GM03348 (cell line): ENCODE measurements at regions not wholly inside any gene's neighbourhood (a gene's known extent, or its start where the extent isn't known, plus 50 kb on each side); places are given as distances from the start of the nearest gene placed in this dataset.
A peak's percentile ranks its signal among the peaks of the same experiment; 100 is the strongest.

Experiments
- DNase-seq: peaks from one replicate; pipeline ENCODE4 v3.0.0; 2012; ENCODE audit warnings: low spot score

DNA sequence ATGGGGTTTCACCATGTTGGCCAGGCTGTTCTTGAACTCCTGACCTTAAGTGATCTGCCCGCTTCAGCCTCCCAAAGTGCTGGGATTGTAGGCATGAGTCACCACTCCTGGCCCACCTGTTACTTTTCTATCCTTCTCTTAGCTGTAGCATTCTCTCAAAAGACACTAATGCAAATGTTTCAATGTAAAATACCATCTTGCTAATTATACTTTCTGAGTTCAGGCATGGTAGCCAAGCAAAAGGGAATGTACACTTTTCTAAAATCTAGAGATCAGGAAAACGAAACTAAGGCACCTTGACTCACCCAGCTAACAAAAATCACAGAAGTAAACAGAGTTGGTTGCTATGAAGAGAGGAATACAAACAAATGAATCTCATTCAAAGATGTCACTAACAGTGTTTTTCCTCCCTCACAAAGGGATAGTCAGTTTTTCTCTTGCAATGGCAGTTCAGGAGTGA lies 401.0 kb upstream of the NRP1 start:
- DNase-seq, result no peak

- no peak for DNase-seq
Observed at GRCh38 chr10:33734393-33735155, 400.1 kb upstream of the NRP1 start.

- no peak for DNase-seq
Observed at GRCh38 chr10:33733058-33733457, 398.6 kb upstream of the NRP1 start.

DNA sequence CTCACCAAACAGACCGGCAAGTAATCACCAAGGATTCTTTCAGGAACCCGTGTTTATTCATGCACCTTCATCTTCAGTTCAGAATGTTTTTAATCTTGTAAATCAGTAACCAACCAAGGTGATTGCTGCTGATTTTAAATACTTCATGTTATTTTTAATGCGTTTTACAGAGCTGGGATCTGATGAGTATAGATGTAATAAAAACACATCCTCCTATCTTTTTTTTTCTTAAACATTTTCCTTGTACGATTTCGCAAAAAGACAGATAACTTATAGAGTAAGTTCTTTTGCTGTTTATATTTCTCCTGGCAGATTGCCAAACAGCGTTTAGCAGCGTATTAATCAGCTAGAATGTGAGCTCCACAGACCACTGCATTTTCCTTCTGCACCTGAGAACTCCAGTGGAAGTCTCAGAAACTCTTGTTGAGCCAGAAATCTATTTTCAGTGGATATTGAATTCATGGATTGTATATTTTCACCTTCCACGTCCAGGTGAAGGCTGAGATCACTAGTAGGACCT lies 397.8 kb upstream of the NRP1 start:
- DNase-seq, result no peak

- DNase-seq, result no peak
Observed at GRCh38 chr10:33731322-33731721, 396.9 kb upstream of the NRP1 start.

DNA sequence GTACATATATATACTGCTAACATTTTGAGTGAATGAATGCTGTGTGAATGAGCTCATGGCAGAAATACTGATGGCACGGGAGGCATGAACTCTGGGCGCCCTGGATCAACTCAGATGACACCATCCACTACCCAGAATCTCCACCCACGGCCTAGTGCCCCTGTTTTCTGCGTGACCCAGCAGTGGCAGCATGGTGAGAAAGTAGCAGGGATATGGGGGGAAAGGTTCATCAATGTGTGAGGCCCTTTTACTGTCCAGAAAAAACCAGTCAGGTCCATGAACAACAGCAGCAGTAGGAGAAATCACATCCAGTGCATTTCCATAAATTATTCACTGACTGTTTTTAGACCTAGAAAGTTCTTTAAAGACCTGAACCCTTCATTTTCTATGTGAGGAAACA lies 391.0 kb upstream of the NRP1 start:
- no peak for DNase-seq

DNA sequence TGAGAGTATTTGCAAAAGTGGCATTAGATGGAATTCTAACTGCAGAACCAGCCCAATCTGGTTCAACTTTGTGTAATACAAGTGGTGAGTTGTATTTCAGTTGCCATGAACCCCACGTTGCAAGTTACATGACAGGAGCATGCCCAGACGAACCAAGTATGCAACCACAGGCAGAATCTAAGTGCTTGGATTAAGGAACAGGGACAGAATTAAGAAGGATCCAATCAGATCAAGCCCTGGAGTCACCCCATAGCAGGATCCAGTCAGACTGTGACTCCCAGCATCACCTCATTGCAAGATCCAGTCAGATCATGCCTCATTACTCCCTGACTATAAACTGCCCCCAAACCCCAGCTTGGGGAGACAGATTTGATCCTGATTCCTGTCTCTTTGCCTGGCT lies 388.7 kb upstream of the NRP1 start:
- no peak for DNase-seq

GRCh38 chr10:33722067-33722466 lies 387.6 kb upstream of the NRP1 start:
- no peak for DNase-seq

GRCh38 chr10:33721509-33721908 lies 387.0 kb upstream of the NRP1 start:
- no peak for DNase-seq

GRCh38 chr10:33720161-33720560 lies 385.7 kb upstream of the NRP1 start:
- no peak for DNase-seq

GRCh38 chr10:33719005-33719703 lies 384.7 kb upstream of the NRP1 start:
- DNase-seq, result no peak

GRCh38 chr10:33716501-33717267 lies 382.2 kb upstream of the NRP1 start:
- no peak for DNase-seq

DNA sequence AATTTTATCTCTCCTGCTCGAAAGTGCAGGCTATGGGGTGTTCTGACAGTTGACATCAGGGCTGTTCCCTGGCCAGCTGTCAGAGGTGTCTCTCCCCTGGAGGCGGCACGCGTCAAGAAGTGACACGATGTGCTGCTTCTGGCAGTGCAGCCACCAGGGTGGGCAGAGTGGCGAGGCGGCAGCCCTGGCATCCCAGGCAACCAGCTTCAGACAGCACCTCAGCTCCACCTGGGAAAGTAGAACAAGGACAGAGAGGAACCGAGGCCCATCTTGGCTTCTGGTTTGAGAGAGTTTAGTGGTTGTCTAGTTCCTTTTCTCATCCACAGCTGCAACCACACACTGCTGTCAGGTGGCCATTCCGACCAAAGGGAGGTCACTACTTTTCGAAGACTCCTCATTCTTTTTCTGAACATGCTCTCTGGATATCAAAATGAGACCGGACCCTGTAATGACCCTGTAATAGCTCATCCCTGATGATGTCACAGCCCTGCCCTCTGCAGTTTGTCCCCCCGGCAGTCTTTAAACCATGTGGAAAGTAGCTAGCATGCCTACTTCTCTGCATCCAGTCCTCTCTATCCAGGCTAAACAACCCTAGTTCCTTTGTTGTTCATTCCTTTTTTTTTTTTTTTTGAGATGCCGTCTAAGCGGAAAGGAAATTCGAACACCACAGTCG lies 381.0 kb upstream of the NRP1 start:
- no peak for DNase-seq

GRCh38 chr10:33712825-33713224 lies 378.4 kb upstream of the NRP1 start:
- no peak for DNase-seq

GRCh38 chr10:33710006-33710405 lies 375.5 kb upstream of the NRP1 start:
- DNase-seq, result no peak

- DNase-seq, result no peak
Observed at GRCh38 chr10:33709008-33709753, 374.7 kb upstream of the NRP1 start.

- no peak for DNase-seq
Observed at GRCh38 chr10:33708561-33708960, 374.1 kb upstream of the NRP1 start.

DNA sequence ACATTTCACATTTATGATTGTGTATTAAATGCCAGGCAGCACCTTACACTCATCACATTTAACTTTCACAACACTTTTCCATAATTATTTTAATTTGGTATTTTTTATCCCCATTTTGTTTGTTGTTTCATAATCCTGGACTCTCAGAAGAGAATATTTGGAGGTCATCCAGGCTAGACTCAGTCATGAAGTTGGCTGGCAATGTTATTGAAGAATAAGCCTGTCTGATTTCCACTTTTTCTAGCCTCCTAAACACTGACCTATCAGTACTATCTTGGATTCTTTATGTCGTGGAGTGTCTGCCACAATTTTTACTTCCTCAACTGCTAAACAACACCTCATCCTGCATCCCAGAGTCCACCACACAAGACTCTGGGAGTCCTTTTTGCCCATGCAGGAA lies 372.3 kb upstream of the NRP1 start:
- peak; percentile 65 for DNase-seq

- peak; percentile 56 for DNase-seq
Observed at GRCh38 chr10:33706191-33706590, 371.7 kb upstream of the NRP1 start.

GRCh38 chr10:33704214-33704830 lies 369.9 kb upstream of the NRP1 start:
- DNase-seq, result no peak
